Left lung (tissue), 4 donors: ENCODE measurements at regions not wholly inside any gene's neighbourhood (a gene's known extent, or its start where the extent isn't known, plus 50 kb on each side); places are given as distances from the start of the nearest gene placed in this dataset.
"Not testable (repeated sequence)": the region's sequence is repeated elsewhere in the genome, so short reads cannot be mapped to it uniquely, and the experiment has no call there.

ENCODE experiments used
- ATAC-seq: fragments of 200-7000 bp; cut with Tn5 transposase; one replicate; pipeline ENCODE4 v1.9.1; 2020; ENCODE audit warnings: moderate library complexity
- DNase-seq, 4 donors: peaks; one replicate each; pipeline ENCODE4 v3.0.0-alpha.2; 2013 to 2020
- H3K27ac ChIP-seq, 2 donors: fragments of 200-600 bp; sonication (generic) in 1 of 2; one replicate each; pipeline versions ENCODE4 v1.5.0 to v1.8.0; 2020 to 2021
- H3K27me3 ChIP-seq, 2 donors: fragments of 200-600 bp; sonication (generic) in 1 of 2; one replicate each; pipeline versions ENCODE4 v1.5.0 to v1.8.0; 2020 to 2021
- H3K36me3 ChIP-seq, 2 donors: fragments of 200-600 bp; sonication (generic) in 1 of 2; one replicate each; pipeline versions ENCODE4 v1.5.0 to v1.8.0; 2020 to 2021
- H3K4me1 ChIP-seq, 2 donors: fragments of 200-600 bp; one replicate each; pipeline ENCODE4 v1.8.0; 2021
- H3K4me3 ChIP-seq, 2 donors: fragments of 200-600 bp; sonication (generic) in 1 of 2; one replicate each; pipeline versions ENCODE4 v1.5.0 to v1.8.0; 2020 to 2021; ENCODE audit warnings: mild to moderate bottlenecking in 1 of 2
- H3K9me3 ChIP-seq, 2 donors: fragments of 200-600 bp; sonication (generic) in 1 of 2; one replicate each; pipeline versions ENCODE4 v1.5.0 to v1.8.0; 2020 to 2021
- intact Hi-C, 2 donors: fragments of 100-400 bp; cut with DNase I; formaldehyde crosslinking; loops; one replicate each; pipeline versions ENCODE4 v1.11.2 to v1.14.2; 2022
- TF ChIP-seq, protein P1 (sequence below), 2 donors: fragments of 200-600 bp; sonication (generic) in 1 of 2; IDR thresholded peaks; one replicate each; pipeline versions ENCODE4 v1.5.0 to v1.8.0; 2021; ENCODE audit warnings: antibody characterized with exemption in 2 of 2
- donor health status: DM: no; HTN: yes; CAD: no.
- donor health status: DM: no; HTN: no; CAD: no.

DNA sequence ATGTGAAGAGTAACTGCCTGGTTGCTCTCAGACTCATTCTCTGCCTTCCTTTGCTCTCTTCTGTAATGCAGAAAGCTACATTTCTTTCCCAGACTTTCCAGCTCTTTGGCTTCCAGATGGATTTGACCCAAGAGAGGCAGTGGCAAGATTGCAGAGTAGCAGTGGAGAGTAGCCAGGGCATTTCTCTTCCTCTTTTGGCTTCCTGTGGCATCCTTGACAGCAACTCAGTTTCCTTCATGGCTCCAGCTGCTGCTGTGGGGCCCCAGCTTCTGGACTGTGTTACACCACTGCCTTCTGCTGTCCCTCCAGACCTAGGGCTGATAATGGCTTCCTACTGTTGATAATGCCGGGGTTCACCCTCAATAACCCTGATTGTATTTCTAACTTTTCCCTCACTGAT, 469.4 kb upstream of the SPRED2 start:
- Histone ChIP-seq H3K4me1 (no peaks in the 10 kb centered on the region), H3K36me3 (no peaks in the 10 kb centered on the region), H3K9me3 (no peaks in the 10 kb centered on the region), H3K4me3 (no peak overlapping the region), H3K27ac (no peak overlapping the region), H3K27me3 (no peaks in the 10 kb centered on the region)
- intact Hi-C loops, result no loop called here
- DNase-seq, result peak in 2 of 4 donors; percentile 56 to 68
- no peak for ATAC-seq
- TF ChIP-seq, protein P1, sequence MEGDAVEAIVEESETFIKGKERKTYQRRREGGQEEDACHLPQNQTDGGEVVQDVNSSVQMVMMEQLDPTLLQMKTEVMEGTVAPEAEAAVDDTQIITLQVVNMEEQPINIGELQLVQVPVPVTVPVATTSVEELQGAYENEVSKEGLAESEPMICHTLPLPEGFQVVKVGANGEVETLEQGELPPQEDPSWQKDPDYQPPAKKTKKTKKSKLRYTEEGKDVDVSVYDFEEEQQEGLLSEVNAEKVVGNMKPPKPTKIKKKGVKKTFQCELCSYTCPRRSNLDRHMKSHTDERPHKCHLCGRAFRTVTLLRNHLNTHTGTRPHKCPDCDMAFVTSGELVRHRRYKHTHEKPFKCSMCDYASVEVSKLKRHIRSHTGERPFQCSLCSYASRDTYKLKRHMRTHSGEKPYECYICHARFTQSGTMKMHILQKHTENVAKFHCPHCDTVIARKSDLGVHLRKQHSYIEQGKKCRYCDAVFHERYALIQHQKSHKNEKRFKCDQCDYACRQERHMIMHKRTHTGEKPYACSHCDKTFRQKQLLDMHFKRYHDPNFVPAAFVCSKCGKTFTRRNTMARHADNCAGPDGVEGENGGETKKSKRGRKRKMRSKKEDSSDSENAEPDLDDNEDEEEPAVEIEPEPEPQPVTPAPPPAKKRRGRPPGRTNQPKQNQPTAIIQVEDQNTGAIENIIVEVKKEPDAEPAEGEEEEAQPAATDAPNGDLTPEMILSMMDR (IDR thresholded peaks at IDR 0.05), result no peak

DNA sequence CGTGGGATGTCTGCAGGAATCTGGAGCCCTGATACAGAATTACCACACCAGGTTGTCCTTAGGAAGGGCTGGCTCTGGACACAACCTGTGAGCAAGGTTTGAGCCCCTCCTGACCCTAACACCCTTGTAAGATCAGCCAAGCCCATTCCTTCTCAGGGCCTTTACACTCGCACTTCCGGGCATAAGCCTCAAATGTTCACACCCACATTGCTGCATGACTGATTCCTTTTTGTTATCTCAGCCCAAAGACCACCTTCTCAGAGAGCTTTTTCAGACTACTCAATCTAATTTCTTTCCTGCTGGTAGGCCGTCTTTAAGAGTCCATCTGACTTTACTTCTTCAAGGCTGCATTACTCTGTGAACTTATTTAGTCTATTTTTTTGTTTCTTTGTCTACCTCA, 464.0 kb upstream of the SPRED2 start:
- Histone ChIP-seq H3K27ac (no peak overlapping the region), H3K36me3 (no peaks in the 10 kb centered on the region), H3K4me3 (no peak overlapping the region), H3K27me3 (no peaks in the 10 kb centered on the region), H3K9me3 (peaks cover 0 to 6% of the 10 kb centered on the region in 2 donors), H3K4me1 (no peaks in the 10 kb centered on the region)
- TF ChIP-seq, protein P1 (IDR thresholded peaks at IDR 0.05), result no peak
- intact Hi-C loops, result no loop called here
- DNase-seq (no peak), ATAC-seq (no peak)

DNA sequence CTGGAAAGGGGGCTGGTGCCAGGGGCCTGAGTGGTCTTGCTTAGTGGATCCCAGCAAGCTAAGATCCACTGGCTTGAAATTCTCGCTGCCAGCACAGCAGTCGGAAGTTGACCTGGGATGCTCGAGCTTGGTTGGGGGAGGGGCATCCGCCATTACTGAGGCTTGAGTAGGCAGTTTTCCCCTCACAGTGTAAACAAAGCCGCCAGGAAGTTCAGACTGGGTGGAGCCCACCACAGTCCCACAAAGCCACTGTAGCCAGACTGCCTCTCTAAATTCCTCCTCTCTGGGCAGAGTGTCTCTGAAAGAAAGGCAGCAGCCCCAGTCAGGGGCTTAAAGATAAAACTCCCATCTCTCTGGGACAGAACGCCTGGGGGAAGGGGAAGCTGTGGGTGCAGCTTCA, 457.7 kb upstream of the SPRED2 start:
- ATAC-seq, H3K36me3 ChIP-seq, intact Hi-C loops, H3K27ac ChIP-seq, H3K9me3 ChIP-seq, H3K4me1 ChIP-seq, H3K27me3 ChIP-seq, DNase-seq, H3K4me3 ChIP-seq: not testable (repeated sequence)

DNA sequence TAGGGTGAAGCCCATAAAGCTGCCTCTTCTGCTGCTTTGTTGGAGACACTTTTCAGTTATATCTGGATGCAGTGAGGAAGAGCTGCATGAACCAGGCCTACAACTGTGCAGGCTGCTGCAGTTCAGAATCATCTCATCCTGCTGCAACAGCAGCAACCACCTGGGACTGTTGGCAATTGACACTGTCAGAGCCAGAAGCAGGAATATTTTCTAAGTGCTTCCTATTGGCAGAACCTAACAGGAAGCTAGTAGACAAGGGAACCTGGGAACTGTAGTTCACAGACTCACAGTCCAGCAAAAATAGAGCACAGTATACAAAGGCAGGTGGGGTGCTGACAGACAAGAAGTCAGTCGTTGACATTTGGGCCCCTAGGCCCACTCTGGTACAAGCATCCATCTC, 452.9 kb upstream of the SPRED2 start:
- no peak overlapping the region for H3K27ac ChIP-seq
- H3K27me3 ChIP-seq, result no peaks in the 10 kb centered on the region
- ATAC-seq, result no peak
- H3K36me3 ChIP-seq, result no peaks in the 10 kb centered on the region
- TF ChIP-seq, protein P1 (IDR thresholded peaks at IDR 0.05), result no peak
- intact Hi-C loops, result no loop called here
- no peak overlapping the region for H3K4me3 ChIP-seq
- H3K4me1 ChIP-seq, result no peaks in the 10 kb centered on the region
- DNase-seq, result peak in 1 of 4 donors; percentile 61
- H3K9me3 ChIP-seq, result no peaks in the 10 kb centered on the region

DNA sequence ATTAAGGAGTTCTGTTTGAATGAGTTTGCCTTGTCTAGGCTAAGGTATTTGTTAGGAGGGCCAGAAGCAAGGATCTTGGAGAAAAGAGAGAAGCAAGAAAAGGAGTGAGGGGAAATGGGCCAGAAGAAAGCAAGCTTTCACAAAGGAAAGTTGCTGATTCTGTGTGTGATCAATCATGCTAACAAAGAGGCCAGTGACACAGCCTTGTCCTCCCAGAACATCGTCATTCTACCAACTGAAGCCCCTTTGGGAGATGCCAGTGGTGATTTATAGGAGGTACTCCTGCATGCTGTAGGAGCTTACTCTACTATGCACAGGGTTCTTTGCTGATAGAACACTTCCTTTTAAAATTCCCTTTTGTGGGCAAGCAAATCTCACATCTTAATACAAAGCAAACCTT, 449.2 kb upstream of the SPRED2 start:
- H3K27ac ChIP-seq, result no peak overlapping the region
- no peak overlapping the region for H3K4me3 ChIP-seq
- no peaks in the 10 kb centered on the region for H3K4me1 ChIP-seq
- TF ChIP-seq, protein P1 (IDR thresholded peaks at IDR 0.05), result no peak
- H3K9me3 ChIP-seq, result no peaks in the 10 kb centered on the region
- no peaks in the 10 kb centered on the region for H3K36me3 ChIP-seq
- intact Hi-C loops, result no loop called here
- H3K27me3 ChIP-seq, result no peaks in the 10 kb centered on the region
- no peak for DNase-seq
- ATAC-seq, result no peak

DNA sequence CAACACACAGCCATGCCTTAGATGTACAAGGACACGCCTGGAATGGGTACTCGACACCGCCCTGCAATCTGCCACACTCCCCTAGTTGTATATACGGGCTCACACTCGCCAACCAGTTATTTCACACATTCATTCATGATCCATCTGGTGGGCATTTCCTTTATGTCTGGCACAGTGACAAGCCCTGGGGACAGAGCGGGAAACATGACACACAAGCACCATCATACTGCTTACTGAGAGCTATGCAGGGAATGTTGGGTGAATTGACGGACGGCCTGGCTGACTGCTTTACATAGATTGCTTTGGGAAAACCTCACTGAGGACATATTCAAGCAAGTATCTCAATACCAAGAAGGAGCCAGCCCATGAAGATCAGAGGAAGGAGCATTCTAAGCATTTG, 448.0 kb upstream of the SPRED2 start:
- ATAC-seq, result no peak
- H3K4me3 ChIP-seq, result no peak overlapping the region
- no peaks in the 10 kb centered on the region for H3K9me3 ChIP-seq
- no peak overlapping the region for H3K27ac ChIP-seq
- intact Hi-C loops, result no loop called here
- no peaks in the 10 kb centered on the region for H3K4me1 ChIP-seq
- TF ChIP-seq, protein P1 (IDR thresholded peaks at IDR 0.05), result no peak
- no peak for DNase-seq
- H3K36me3 ChIP-seq, result no peaks in the 10 kb centered on the region
- H3K27me3 ChIP-seq, result no peaks in the 10 kb centered on the region
